ENCODE measurements at regions not wholly inside any gene's neighbourhood (a gene's known extent, or its start where the extent isn't known, plus 50 kb on each side); places are given as distances from the start of the nearest gene placed in this dataset.
"Not testable (repeated sequence)": the region's sequence is repeated elsewhere in the genome, so short reads cannot be mapped to it uniquely, and the experiment has no call there.

DNA sequence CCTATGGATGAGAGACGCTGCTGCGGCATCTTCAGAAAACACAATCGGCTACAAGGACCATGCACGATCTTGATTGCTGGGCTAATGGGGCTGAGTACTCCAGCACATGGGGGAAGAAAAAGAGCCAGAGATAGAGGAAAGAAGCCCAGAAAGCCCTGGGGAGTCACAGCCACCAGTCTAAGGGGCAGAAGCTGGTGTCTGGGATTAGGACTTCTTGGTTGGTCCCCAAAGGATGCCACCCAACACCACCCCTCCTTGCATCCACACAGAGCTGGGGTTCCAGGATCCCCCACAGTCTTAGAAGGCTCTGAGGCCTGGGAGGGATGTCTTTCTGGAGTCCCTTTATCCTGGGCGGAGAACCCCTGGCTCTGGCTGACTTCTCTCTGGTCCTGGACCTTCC lies 98.4 kb upstream of the TARDBP start:
- DNase-seq, result no peak

DNA sequence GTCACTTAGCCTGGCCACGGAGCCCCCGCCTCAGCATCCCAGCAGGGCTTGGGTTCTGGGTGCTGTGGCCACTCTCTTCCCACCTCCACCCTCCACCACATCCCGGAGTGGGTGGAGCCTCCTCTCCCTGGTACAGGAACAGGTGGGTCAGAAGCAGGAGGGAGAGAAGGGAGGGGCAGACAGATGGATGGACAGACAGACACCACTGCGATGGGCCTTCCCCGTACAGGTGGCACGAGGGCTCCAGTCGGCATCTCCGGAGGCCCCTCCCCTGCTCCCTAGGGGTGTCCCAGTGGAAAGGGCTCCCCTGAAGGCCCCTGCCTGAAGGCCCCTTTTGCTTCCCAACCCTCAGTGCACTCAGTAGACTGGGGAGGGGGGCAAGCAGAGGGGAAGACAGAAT lies 96.9 kb upstream of the TARDBP start:
- DNase-seq, result no peak

DNA sequence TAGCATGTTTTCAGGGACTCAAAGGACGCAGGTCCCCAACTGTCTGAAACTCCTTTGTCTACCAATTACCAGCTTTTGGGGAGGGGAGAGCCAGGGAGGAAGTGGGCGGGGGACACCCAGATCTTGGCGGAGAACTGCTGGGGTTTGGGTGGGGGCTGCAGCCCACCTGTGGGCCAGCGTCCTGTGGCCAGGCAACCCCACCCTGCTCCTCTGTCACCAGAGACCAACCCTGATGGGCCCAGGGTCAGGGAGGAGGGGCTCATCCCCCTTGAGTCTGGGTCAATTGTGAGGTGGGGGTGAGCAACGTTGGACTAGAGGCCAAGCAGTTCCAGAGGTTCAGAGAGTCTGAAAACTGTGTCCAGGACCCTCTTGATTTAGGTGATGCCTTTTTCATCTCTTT lies 96.1 kb upstream of the TARDBP start:
- no peak for DNase-seq

DNA sequence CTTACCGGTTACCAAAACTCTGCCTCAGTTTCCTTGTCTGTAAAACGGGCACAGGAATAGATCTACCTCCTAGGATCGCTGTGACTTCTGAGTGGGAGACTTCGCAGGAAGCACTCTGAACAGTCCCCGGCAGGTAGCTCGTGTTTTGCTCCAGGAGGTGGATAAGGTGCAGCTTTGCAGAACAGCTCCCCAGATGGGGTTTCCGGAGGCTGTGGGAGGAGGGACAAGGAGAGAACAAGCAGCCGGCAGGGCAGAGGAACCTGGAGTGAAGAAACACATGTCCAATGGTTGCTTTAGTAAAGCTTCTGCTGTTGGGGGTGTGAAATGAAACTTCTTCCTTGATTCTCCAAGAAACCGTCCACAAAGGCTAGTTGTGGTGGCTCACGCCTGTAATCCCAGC lies 95.5 kb upstream of the TARDBP start:
- DNase-seq, result no peak

DNA sequence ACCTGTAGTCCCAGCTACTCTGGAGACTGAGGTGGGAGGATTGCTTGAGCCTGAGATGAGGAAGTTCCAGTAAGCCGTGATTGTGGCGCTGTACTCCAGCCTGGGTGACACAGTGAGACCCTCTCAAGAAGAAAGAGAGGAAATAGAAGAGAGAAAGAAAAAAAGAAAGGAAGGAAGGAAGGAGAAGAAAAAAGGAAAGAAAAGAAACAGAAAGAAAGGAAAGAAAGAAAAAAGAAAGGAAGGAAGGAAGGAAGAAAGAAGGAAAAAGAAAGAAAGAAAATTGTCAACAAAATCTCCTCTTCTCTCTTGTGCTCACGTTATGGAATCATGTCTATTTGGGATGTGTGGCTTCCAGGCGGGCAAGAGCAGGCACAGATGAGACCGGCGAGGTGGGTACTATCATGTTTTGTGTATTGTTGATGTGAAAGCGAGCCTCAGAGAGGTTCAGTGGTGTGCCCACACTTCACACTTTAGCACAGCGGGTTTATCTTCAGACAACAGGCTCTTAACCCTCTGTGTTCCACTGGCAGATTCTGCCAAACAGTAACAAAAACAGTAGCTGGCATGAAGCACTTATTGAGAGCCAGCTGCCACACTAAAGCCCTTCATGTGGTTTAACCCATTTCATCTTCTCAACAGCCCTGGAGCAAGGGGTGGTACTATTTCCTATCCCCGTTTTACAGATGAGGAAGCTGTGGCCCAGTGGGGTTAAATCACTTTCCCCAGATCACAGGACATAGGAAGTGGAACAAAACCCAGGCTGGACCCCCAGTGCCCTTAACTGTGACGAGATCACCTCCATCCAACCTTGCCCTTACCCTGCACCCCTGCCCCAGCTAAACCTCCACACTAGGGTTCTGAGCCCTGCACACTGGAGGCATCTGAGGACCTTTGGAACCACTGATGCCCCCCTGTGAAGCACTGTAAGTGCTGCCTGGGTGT lies 94.7 kb upstream of the TARDBP start:
- no peak for DNase-seq

DNA sequence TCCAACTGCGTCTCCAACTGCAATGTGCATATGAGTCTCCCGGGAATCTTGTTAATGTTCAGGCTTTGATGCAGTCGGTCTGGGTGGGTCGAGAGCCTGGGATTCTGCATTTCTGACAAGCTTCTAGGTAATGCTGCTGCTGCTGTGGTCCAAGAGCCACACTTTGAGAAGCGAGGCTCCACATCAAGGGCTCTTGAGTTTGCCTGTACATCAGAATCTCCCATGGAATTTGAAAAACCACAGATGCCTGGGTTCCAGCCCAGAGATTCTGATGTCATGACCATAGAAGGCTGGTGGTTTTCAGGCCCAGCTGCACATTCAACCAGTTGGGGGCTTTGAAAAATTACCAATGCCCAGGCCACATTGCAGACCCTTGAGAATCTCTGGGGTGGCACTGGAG lies 93.9 kb upstream of the TARDBP start:
- DNase-seq, result no peak

DNA sequence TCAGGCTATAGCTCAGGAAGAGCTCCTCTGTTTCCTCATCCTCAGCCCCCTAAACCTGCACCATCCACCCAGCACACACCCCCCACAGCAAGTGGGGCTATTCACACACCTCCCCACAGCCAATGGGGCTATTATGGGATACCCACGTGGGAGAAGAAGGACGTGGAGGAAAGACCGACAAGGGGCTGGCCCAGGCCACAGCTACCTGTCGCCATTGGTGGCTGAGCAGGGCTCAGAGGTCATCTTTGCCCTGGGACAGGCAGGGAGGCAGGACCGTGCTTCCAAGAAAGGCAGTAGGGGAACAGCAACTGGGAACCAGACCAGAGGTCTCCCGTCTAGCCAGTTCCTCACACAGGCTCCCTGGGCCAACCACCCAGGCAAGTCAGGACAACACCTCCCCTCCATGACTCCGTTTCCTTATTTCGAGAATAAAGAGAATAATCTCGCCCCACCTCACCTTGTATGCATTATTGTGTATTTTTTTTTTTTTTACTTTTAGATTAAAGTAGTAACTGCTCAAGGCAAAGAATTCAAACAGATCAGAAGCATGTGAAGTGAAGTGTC lies 92.3 kb upstream of the TARDBP start:
- DNase-seq, result no peak

DNA sequence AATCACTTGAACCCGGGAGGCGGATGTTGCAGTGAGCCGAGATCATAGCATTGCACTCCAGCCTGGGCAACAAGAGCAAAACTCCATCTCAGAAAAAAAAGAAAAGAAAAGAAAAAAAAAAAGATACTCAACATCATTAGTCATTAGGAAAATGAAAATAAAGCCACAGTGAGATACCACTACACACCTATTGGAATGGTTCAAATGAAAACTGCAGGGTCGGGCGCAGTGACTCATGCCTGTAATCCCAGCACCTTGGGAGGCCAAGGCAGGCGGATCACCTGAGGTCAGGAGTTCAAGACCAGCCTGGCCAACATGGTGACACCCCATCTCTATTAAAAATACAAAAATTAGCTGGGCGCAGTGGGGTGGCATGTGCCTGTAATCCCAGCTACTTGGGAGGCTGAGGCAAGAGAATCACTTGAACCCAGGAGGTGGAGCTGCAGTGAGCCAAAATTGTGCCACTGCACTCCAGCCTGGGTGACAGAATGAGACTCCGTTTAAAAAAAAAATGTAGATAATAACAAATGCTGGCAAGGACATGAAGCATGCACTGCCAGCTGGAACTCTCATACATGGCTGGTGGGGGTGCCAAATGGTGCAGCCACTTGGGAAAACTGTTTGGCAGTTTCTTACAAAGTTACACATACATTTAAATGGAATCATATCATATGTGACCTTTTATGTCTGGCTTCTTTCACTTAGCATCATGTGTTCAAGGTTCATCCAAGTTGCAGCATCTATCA lies 90.0 kb upstream of the TARDBP start:
- DNase-seq, result not testable (repeated sequence)

DNA sequence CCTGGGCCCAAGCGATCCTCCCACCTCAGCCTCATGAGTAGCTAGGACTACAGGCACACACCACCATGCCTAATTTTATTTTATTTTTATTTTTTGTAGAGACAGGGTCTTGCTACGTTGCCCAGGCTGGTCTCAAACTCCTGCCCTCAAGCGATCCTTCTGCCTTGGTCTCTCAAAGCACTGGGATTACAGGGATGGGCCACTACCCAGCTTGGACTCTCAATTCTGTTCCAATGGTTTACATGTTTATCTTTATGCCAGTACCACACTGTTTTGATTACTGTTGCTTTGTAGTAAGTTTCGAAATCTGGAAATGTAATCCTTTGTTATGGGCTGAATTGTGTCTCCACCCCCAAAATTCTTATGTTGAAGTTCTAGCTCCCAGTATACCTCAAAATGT lies 88.4 kb upstream of the TARDBP start:
- no peak for DNase-seq

DNA sequence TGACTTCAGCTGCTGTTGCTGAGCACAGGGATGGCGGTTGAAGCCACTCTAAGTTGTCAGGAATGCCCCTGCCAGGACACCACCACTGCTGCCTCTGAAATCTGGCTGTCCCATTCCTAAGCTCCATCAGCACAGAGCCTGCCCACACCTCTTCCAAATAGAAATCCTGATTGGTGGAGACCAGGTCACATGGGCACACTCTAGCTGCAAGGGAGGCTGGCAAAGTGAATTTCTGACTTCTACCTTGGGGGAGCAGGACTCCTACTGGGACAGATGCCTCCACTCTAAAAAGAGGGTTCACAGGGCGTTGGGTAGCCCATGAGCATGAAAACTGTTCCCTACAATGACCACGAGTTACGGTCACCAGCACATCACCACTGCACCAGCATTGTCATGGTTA lies 83.8 kb upstream of the TARDBP start:
- DNase-seq, result no peak

DNA sequence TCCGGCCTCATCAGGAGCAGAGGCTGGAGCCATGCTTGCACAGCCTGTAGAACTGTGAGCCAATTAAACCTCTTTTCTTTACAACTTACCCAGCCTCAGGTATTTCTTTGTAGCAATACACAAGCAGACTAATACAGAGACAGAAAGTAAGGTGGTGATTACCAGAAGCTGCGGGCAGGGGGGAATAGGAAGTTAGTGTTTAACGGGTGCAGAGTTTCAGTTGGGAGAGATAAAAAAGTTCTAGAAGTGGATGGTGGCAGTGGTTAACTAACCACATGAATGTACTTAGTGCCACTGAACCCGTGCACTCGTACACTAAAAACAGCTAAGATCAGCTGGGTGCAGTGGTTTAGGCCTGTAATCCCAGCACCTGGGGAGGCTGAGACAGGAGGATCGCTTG lies 80.4 kb upstream of the TARDBP start:
- DNase-seq, result no peak

DNA sequence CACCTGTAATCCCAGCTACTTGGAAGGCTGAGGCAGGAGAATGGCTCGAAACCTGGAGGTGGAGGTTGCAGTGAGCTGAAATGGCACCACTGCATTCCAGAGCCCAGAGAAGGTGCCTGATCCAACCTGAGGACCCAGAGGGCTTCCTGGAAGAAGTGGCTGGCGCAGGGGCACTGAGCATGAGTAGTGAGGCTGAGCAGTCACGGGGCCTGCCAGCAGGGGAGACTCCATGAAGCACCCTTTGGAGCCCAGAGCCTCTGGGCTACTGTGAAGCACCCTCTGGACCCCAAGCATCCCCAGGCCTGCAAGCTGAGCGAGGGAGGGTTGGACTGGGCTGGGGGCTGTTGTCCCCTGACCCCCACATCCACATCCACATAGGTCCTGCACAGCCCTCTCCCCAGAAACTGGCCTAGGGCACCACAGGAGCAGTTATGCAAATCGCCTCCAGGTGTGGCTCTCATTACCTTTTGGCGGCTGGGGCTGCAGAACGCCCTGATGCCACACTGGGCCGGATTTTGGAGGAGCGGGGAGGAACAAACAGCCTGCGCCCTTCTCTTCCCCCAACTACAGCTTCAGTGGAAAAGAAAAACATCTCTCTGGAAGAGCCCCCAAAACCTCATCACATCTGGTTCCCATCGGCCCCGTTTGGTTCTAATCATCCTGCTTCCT lies 78.2 kb upstream of the TARDBP start:
- no peak for DNase-seq

DNA sequence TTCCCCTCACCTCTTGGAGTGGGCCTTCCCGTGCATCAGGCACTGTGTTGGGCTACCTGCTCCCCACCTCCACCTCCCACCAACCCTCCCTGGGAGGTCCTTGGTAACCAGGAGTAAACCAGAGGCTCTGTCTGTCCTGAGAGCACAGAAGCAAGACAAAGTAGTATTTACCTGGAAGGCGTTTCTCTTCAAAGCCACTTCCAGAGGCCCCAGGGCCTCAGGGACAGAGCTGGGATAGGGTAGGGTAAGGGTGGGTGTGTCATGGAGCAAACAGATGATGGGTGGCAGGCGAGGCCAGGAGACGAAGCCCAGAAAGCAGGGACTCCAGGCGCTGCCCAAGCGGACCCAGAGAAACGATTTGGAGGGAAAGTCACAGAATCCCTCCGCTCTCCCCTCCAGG lies 77.2 kb upstream of the TARDBP start:
- DNase-seq, result no peak

DNA sequence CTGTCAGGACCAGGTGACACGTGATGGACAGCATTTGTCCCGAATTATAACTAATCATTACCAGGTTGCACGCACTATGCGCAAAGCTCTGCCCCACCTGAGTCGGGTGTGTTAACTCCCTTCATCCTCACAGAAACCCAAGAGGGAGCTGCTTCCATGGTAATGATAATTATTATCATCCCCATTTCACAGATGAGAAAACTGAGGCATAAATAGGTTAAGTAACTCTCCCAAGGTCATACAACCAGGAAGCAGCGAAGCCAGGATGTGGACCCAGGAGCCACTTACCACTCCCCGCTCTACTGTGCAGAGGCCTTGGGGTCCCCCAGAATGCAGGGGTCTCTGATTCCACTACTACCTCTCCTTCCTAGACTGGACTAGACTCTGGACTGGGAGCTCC lies 76.7 kb upstream of the TARDBP start:
- DNase-seq, result no peak

DNA sequence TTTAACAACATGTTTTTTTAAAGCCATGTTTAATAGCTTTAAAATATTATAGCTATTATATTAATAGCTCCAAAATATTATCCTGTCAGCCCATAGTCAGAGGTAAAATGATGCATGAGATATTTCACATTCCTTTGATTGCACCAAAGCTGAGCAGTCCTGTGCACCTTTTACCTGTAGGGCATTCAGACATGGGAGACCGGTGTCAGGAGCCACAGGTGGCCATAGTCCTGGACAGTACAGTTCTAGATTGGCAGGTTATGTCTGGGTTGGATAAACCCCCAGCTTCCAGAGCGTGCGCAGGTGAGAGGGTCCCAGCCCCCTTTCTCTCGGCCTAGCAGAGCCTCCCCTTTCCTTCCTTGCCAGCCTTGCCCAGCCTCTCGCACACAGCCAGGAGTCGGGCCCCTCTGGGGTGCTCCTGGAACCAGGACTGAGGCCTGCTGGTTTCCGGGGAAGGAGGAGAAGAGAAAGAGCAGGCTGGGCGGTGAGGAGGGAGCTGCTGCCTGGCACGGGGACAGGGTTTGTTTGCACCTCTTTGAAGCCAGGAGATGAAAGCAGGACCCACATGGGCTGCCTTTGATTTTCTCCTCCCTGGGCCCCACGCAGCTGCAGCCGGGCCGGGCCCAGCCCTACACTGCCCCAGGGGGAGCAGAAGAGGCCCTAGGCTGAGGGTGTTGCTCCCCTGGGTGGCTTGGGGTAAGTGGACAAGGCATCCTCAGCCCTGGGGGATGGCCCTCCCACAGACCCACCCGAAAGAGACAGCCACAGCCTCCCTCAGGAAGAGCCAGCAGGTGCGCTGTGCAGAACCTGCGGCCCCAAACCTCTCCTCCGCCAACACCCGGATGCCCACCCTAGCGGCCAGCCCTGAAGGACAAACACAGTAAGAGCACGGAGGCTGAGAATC lies 75.2 kb upstream of the TARDBP start:
- DNase-seq, result no peak

DNA sequence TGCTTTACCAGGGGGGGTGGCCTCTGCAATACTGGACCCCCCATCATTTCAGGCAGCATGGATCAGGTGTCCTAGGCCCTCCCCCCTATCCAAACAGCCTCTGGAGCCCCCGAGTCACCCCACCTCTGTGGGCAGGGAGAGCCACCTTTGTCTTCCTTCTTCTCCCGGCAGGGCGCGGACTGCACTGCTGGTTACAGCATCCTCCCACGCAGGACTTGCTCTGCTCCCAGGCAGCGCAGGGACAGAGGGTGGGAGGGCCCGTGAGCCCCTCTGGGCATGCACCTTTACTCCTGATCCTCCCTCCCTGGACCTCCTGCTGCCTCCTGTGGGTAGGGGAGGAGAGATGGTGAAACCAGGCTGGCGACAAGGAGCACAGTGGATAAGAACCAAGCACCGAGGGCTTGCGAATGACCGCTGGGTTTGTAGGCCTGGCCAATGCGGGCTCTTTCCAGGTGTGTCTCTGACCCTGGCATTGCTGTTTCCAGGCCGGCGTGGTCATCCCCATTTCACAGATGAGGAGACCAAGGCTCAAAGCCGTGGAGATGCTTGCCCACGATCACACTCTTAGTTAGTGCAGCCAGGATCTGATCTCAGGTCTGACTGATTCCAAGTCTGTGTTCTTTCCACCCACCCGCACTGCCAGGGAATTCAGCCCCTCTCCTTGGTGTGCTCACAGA lies 73.6 kb upstream of the TARDBP start:
- DNase-seq, result no peak

DNA sequence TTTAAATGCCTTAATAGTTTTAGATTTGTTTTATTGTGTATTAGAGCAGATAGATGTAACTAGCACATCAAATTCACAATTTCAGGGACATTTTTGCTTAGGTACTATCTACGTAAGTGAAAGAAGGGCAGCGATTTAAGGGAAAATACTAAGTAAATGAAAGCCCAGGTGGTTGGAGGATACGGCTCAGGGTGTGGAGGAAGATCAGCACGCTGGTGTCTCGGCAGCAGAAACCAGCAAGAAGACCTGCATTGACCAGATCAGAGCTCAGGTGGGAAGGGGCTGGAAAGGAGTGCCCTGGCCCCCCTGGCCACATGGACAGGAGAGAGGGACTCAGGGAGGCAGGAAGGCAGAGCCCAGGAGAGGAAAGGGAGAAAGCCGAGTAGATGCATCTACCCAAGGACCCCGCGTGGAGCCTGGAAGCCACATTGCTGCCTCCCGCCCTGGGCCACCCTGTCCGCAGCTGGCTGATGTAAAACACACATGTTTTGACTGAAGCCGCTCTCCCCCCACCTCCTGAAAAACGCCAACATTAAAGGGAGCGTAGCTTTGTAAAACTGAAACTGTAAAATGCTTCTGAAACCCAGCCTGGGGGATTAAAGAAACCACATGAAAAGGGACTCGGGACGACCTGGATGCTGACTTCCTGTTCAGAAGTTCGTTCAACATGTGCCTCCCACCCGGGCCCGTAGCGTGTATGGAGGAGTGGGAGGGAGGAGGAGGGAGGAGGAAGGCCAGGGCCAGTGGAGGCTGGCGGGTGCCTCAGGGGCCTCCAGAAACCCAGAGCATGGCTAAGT lies 72.6 kb upstream of the TARDBP start:
- DNase-seq, result no peak

DNA sequence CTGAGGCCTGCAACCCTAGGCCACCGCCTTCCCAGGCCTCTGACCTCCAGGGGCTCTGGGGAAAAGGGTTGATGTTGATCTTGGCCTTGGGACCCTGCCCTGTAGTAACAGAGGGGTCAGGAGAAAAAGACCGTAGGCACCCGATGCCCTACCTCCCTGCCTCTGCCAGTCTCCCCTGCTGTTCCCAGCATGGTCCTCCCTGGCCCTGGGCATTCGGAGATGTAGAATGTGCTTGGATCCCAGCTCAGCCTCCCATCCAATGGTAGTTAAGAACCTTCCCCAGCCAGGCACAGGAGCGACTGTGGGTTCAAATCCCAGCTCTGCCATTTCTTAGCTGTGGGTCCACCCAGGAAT lies 72.0 kb upstream of the TARDBP start:
- no peak for DNase-seq

DNA sequence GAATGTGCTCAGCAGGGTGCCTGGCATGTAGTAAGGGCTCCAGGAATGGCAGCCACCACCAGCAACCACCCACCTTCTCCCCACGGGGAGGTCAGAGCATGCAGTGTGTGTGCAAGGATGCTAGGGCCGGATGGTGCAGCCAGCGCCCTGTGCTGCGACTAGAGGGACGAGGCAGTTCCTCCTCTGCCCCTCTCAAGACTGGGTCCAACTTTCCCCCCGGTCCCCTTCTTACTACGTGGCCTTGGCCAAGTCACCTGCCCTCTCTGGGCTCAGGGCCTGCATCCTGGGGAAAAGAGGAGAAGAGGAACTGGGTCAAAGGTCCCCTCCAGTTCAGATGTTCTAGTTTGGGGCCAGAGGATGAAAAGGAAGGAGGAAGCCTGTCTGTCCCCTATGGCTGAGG lies 71.6 kb upstream of the TARDBP start:
- no peak for DNase-seq

DNA sequence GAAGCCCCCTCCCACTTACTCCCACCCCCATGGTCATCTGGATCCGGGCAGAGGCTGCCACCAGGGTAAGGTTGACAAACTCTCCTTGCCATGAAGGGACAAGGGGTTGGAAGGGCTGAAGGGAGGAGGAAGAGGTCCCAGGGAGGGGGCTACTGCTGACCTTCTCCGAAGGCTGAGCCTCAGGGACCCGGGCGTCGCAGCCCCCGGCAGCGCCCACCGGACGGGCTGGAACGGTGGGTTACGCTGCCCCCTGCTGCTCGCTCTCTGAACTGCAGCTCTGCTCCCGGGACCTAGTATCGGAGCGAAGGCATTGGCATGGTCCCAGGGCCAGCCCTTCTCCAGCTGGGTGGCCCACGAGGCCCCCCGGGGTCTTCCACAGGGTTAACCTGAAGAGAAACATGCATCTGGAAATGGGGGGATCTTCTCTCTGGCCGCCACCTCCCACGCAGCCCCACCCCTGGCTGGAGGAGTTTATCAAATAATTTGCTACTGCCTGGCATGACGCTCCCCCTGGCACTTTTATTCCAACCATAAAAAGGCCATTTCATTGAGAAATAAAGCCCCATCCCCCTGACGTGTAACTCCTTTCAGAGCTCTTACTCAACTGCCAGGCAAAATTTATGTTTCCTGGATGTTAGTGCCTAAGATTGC lies 70.4 kb upstream of the TARDBP start:
- no peak for DNase-seq

DNA sequence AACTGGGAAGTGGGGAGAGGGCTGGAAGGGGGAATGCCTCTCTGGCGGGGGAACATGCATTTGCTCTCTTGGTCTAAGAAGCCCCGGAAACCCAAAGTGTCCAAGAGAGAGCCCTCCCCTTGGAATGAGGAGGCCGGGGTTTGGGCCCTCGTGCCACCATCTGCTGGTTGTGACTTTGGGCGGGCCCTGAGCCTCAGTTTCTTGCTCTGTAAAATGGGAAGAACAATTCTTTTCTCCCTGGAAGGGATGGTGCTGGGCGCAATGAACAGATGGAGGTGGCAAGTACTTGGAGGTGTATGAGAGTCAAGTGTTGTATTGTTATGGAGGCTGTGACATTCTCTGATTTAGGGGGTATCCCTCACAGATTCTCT lies 69.9 kb upstream of the TARDBP start:
- no peak for DNase-seq

All from NCI-H774 (cell line).